KOPT-K1 (cell line): ENCODE measurements at regions not wholly inside any gene's neighbourhood (a gene's known extent, or its start where the extent isn't known, plus 50 kb on each side); places are given as distances from the start of the nearest gene placed in this dataset.

Experiments used
- H3K27ac ChIP-seq: fragments of 200-600 bp; sonication (generic); 2 replicates; pipeline ENCODE4 v1.5.1; 2016; ENCODE audit warnings: antibody characterized with exemption, mild to moderate bottlenecking, low read depth, low read length; ENCODE audit not compliant: poor library complexity, severe bottlenecking
- H3K36me3 ChIP-seq: fragments of 200-600 bp; sonication (generic); 2 replicates; pipeline ENCODE4 v1.5.1; 2017; ENCODE audit warnings: antibody characterized with exemption, mild to moderate bottlenecking, low read length, moderate library complexity; ENCODE audit not compliant: insufficient read depth
- H3K9me3 ChIP-seq: fragments of 200-600 bp; sonication (generic); 2 replicates; pipeline ENCODE4 v1.5.1; 2017; ENCODE audit warnings: antibody characterized with exemption, low read length, mild to moderate bottlenecking; ENCODE audit not compliant: insufficient read depth, poor library complexity, severe bottlenecking

GRCh38 chr12:3990501-3991280 is 117.5 kb upstream of the PARP11 start:
- Histone ChIP-seq H3K27ac (no peak overlapping the region), H3K36me3 (no peaks in the 10 kb centered on the region), H3K9me3 (no peaks in the 10 kb centered on the region)

- Histone ChIP-seq H3K36me3 (no peaks in the 10 kb centered on the region), H3K27ac (peak overlapping the region; percentile 39), H3K9me3 (no peaks in the 10 kb centered on the region)
Measured at GRCh38 chr12:3989218-3989550, 116.0 kb upstream of the PARP11 start.

GRCh38 chr12:3988519-3989217 is 115.5 kb upstream of the PARP11 start:
- peak overlapping the region; percentile 39 for H3K27ac ChIP-seq
- peaks cover 2% of the 10 kb centered on the region for H3K9me3 ChIP-seq

GRCh38 chr12:3987571-3987970 is 114.4 kb upstream of the PARP11 start:
- H3K9me3 ChIP-seq, result peaks cover 4% of the 10 kb centered on the region
- no peak overlapping the region for H3K27ac ChIP-seq
- no peaks in the 10 kb centered on the region for H3K36me3 ChIP-seq

More at GRCh38 chr12:3988519-3989217, 115.5 kb upstream of the PARP11 start:
- no peaks in the 10 kb centered on the region for H3K36me3 ChIP-seq

GRCh38 chr12:3980504-3981272 is 107.5 kb upstream of the PARP11 start:
- Histone ChIP-seq H3K9me3 (peaks cover 4% of the 10 kb centered on the region), H3K27ac (no peak overlapping the region), H3K36me3 (no peaks in the 10 kb centered on the region)

GRCh38 chr12:3977621-3978020 is 104.4 kb upstream of the PARP11 start:
- no peak overlapping the region for H3K27ac ChIP-seq
- H3K9me3 ChIP-seq, result no peaks in the 10 kb centered on the region
- H3K36me3 ChIP-seq, result no peaks in the 10 kb centered on the region

GRCh38 chr12:3976351-3976938 is 103.2 kb upstream of the PARP11 start:
- Histone ChIP-seq H3K27ac (no peak overlapping the region), H3K36me3 (no peaks in the 10 kb centered on the region), H3K9me3 (no peaks in the 10 kb centered on the region)

- Histone ChIP-seq H3K27ac (no peak overlapping the region), H3K9me3 (no peaks in the 10 kb centered on the region), H3K36me3 (no peaks in the 10 kb centered on the region)
Measured at GRCh38 chr12:3975652-3976051, 102.5 kb upstream of the PARP11 start.

GRCh38 chr12:3974883-3975282 is 101.7 kb upstream of the PARP11 start:
- no peaks in the 10 kb centered on the region for H3K9me3 ChIP-seq
- no peaks in the 10 kb centered on the region for H3K36me3 ChIP-seq
- no peak overlapping the region for H3K27ac ChIP-seq

GRCh38 chr12:3973973-3974644 is 100.9 kb upstream of the PARP11 start:
- no peak overlapping the region for H3K27ac ChIP-seq
- no peaks in the 10 kb centered on the region for H3K9me3 ChIP-seq
- no peaks in the 10 kb centered on the region for H3K36me3 ChIP-seq

- H3K9me3 ChIP-seq, result no peaks in the 10 kb centered on the region
- H3K27ac ChIP-seq, result no peak overlapping the region
- H3K36me3 ChIP-seq, result no peaks in the 10 kb centered on the region
Measured at GRCh38 chr12:3973269-3973884, 100.2 kb upstream of the PARP11 start.

GRCh38 chr12:3972576-3972975 is 99.4 kb upstream of the PARP11 start:
- no peaks in the 10 kb centered on the region for H3K36me3 ChIP-seq
- no peaks in the 10 kb centered on the region for H3K9me3 ChIP-seq
- H3K27ac ChIP-seq, result no peak overlapping the region

- Histone ChIP-seq H3K36me3 (no peaks in the 10 kb centered on the region), H3K27ac (no peak overlapping the region), H3K9me3 (no peaks in the 10 kb centered on the region)
Measured at GRCh38 chr12:3968523-3968922, 95.3 kb upstream of the PARP11 start.

- Histone ChIP-seq H3K9me3 (no peaks in the 10 kb centered on the region), H3K36me3 (no peaks in the 10 kb centered on the region), H3K27ac (no peak overlapping the region)
Measured at GRCh38 chr12:3967556-3968160, 94.5 kb upstream of the PARP11 start.
